SK-N-SH (cell line): ENCODE measurements at regions not wholly inside any gene's neighbourhood (a gene's known extent, or its start where the extent isn't known, plus 50 kb on each side); places are given as distances from the start of the nearest gene placed in this dataset.

Experiments
- CTCF ChIP-seq: fragments of 200-600 bp; sonication (generic); IDR thresholded peaks from 2 replicates; pipeline ENCODE4 v1.6.1; 2017; ENCODE audit warnings: antibody characterized with exemption, mild to moderate bottlenecking, moderate library complexity
- EP300 ChIP-seq, 2 experiments: IDR thresholded peaks; 2 replicates each; pipeline versions ENCODE4 v1.4.0 to v1.6.1; 2012; ENCODE audit warnings: borderline replicate concordance in 1 of 2, low read depth in 1 of 2, low read length in 1 of 2
- JUND ChIP-seq: IDR thresholded peaks from 2 replicates; pipeline ENCODE4 v1.4.0; 2012
- POLR2AphosphoS5 ChIP-seq: IDR thresholded peaks from 2 replicates; pipeline ENCODE4 v1.6.1; 2012; ENCODE audit warnings: low read depth, low read length
- RXRA ChIP-seq: IDR thresholded peaks from 2 replicates; pipeline ENCODE4 v1.4.0; 2012; ENCODE audit warnings: low read depth, mild to moderate bottlenecking, borderline replicate concordance
- TEAD4 ChIP-seq: IDR thresholded peaks from 2 replicates; pipeline ENCODE4 v1.4.0; 2012; ENCODE audit warnings: mild to moderate bottlenecking, borderline replicate concordance; ENCODE audit not compliant: insufficient read depth

DNA sequence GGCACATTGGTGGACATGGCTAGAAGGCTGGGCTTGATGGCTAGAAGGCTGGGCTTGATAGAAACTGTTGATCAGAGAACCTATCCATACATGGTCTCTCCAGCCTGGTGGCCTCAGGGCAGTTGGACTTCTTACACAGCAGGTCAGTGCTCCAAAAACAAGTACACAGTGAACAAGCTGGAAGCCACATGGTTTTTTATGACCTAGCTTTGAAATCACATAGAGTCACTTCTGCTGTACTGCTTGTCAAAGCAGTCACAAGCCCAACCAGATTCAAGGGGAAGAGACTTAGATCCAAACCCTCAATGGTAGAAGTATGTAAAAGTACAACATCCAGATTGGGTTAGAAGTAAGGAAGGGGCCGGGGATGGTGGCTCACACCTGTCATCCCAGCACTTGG is 89.4 kb upstream of the HES1 start:
- TF ChIP-seq RXRA: no peak
- no peak for TF ChIP-seq CTCF
- TF ChIP-seq JUND: no peak
- TF ChIP-seq EP300 (IDR thresholded peaks at IDR 0.05; ENCODE audit: borderline replicate concordance in 1 of 2, low read depth in 1 of 2, low read length in 1 of 2): no peak
- no peak for TF ChIP-seq TEAD4
- no peak for TF ChIP-seq POLR2AphosphoS5
